ENCODE measurements at regions not wholly inside any gene's neighbourhood (a gene's known extent, or its start where the extent isn't known, plus 50 kb on each side); places are given as distances from the start of the nearest gene placed in this dataset.

DNA sequence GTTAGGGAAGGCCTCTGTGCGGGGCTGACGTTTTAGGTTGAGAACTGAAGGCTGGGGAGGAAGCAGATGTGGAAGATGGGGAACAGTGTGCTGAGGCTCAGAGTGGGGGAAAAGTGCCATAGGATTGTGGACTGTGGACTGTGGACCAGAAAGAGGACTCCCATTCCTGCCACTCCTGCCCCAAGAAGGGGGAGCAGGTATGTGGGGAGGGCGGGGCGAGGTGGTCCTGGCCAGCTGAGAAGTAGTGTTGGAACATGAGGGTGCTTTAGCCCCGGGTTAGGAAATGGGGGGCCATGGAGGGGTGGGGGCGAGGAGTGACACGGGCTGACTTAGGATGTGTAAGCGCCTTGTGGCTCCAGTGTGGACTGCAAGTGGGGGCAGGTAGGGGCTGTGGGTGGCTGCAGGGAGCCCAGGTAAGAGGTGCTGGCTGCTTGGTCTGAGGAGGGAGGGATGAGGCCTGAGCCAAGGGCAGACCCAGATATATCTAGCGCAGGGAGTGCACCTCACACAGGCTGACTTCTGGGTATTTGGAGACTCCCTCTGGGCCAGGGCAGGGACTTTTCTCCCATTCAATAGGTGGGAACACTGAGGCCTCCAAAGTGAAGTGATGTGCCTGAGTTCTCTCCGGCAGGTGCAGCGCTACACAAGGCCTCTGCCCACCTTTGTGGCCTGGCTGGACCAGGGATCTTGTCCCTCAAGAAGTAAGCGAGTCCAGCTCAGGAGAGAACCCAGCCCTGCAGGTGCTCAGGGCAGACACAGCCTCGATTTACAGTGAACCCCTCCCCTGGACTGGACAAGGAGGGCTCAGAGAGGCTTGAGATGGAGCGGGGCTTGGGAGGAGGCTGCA, 76.6 kb upstream of the TOX2 start:
- no peak overlapping the region for H3K4me3 ChIP-seq (ENCODE audit: low read length in 2 of 2)
- no peaks in the 10 kb centered on the region for H3K9me3 ChIP-seq (ENCODE audit: control insufficient read depth in 2 of 2, low read length in 2 of 2)
- H3K9ac ChIP-seq (ENCODE audit: low read depth in 1 of 2, low read length in 2 of 2): no peak overlapping the region
- no peaks in the 10 kb centered on the region for H3K4me1 ChIP-seq (ENCODE audit: control insufficient read depth in 2 of 2, insufficient read depth in 2 of 2, low read length in 2 of 2)
- no peaks in the 10 kb centered on the region for H3K27me3 ChIP-seq (ENCODE audit: control insufficient read depth in 2 of 2, insufficient read depth in 2 of 2, low read length in 2 of 2)
- no peaks in the 10 kb centered on the region for H3K36me3 ChIP-seq (ENCODE audit: control insufficient read depth in 2 of 2, insufficient read depth in 2 of 2, low read length in 2 of 2)
- H3K27ac ChIP-seq (ENCODE audit: low read depth in 2 of 2, low read length in 2 of 2): no peak overlapping the region

DNA sequence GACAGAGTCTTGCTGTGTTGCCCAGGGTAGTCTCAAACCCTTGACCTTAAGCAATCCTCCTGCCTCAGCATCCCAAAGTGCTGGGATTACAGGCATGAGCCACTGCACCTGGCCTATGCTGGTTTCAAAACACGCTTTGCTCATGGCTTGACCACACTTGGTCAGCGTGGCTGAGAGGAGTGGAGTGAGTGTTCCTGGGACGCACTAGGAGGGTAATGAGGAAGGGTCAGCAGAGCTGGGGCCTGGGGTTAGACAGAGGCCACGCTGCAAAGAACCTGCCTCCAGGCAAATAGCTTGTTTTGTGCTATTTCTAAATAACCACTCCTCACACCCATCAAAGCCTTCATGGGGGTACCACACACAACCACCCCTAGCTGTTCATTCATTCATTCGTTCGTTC, 77.9 kb upstream of the TOX2 start:
- H3K4me1 ChIP-seq (ENCODE audit: control insufficient read depth in 2 of 2, insufficient read depth in 2 of 2, low read length in 2 of 2): no peaks in the 10 kb centered on the region
- H3K4me3 ChIP-seq (ENCODE audit: low read length in 2 of 2): no peak overlapping the region
- no peak overlapping the region for H3K9ac ChIP-seq (ENCODE audit: low read depth in 1 of 2, low read length in 2 of 2)
- H3K27me3 ChIP-seq (ENCODE audit: control insufficient read depth in 2 of 2, insufficient read depth in 2 of 2, low read length in 2 of 2): no peaks in the 10 kb centered on the region
- H3K36me3 ChIP-seq (ENCODE audit: control insufficient read depth in 2 of 2, insufficient read depth in 2 of 2, low read length in 2 of 2): no peaks in the 10 kb centered on the region
- H3K9me3 ChIP-seq (ENCODE audit: control insufficient read depth in 2 of 2, low read length in 2 of 2): no peaks in the 10 kb centered on the region
- no peak overlapping the region for H3K27ac ChIP-seq (ENCODE audit: low read depth in 2 of 2, low read length in 2 of 2)

DNA sequence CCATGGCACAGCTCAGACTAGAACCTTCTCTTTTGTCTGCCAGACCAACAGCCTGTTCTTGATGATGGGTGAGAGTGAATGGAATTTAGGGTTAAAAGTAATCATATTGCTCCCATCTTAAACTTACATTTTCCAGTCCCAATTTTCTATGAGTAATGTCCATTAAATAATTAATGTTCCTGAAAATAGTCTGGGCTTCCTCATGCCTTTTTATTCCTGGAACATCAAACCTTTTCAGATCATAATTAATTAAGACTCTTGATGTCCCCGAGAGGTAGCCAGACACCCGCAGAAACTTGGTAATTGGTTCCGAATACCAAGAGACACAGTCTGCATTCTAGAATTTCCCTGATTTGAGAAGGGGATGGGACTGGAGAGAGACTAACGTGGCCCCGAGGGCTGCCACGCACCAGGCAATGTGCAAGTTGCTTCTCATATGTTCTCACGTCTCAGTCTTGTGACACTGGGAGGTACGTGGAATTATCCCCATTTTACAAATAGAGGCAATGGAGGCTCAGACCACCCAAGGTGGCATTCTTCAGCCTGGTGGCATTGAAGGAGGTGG, 78.6 kb upstream of the TOX2 start:
- no peaks in the 10 kb centered on the region for H3K9me3 ChIP-seq (ENCODE audit: control insufficient read depth in 2 of 2, low read length in 2 of 2)
- no peak overlapping the region for H3K9ac ChIP-seq (ENCODE audit: low read depth in 1 of 2, low read length in 2 of 2)
- H3K4me3 ChIP-seq (ENCODE audit: low read length in 2 of 2): no peak overlapping the region
- no peak overlapping the region for H3K27ac ChIP-seq (ENCODE audit: low read depth in 2 of 2, low read length in 2 of 2)
- no peaks in the 10 kb centered on the region for H3K27me3 ChIP-seq (ENCODE audit: control insufficient read depth in 2 of 2, insufficient read depth in 2 of 2, low read length in 2 of 2)
- no peaks in the 10 kb centered on the region for H3K36me3 ChIP-seq (ENCODE audit: control insufficient read depth in 2 of 2, insufficient read depth in 2 of 2, low read length in 2 of 2)
- no peaks in the 10 kb centered on the region for H3K4me1 ChIP-seq (ENCODE audit: control insufficient read depth in 2 of 2, insufficient read depth in 2 of 2, low read length in 2 of 2)

DNA sequence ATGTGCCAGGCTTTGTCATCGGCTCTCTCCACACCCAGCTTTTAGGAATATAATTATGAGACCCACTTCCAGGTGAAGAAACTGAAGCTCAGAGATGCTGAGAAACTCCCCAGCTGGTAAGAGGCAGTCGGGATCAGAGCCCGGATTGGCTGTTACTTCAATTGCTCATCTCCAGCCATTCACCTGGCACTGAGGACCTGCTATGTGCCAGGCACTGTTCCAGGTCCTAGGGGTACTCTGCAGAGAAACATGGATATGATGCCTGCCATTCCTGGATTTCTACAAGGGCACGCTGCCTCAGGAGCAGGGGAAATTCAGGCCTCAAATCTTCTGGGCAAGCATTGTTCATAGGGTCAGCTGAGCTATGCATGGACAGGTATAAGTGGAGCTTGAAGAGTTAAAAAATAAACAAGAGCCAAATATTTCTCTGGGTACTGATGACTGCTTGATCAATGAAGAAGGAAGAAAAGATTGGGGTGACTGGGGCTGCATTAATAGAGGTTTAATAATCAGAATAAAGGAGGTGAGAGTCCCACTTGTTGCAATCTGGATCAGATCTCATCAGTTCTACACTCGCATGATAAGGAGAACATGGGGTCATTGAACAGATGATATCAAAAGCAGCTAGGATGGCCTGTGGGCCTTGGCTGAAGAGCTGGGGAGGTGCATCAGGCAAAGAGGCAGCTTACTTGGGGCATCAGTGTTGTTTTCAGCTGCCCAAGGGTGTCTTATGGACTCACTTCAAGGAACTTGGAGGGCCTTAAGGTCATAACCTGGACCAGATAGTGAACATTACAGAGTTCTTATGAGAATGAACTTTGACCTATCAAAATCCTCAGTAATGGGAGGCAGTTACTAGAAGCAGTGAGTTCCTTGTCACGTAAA, 80.9 kb upstream of the TOX2 start:
- no peak overlapping the region for H3K9ac ChIP-seq (ENCODE audit: low read depth in 1 of 2, low read length in 2 of 2)
- no peaks in the 10 kb centered on the region for H3K36me3 ChIP-seq (ENCODE audit: control insufficient read depth in 2 of 2, insufficient read depth in 2 of 2, low read length in 2 of 2)
- H3K4me3 ChIP-seq (ENCODE audit: low read length in 2 of 2): no peak overlapping the region
- no peaks in the 10 kb centered on the region for H3K9me3 ChIP-seq (ENCODE audit: control insufficient read depth in 2 of 2, low read length in 2 of 2)
- no peaks in the 10 kb centered on the region for H3K4me1 ChIP-seq (ENCODE audit: control insufficient read depth in 2 of 2, insufficient read depth in 2 of 2, low read length in 2 of 2)
- no peak overlapping the region for H3K27ac ChIP-seq (ENCODE audit: low read depth in 2 of 2, low read length in 2 of 2)
- H3K27me3 ChIP-seq (ENCODE audit: control insufficient read depth in 2 of 2, insufficient read depth in 2 of 2, low read length in 2 of 2): no peaks in the 10 kb centered on the region

DNA sequence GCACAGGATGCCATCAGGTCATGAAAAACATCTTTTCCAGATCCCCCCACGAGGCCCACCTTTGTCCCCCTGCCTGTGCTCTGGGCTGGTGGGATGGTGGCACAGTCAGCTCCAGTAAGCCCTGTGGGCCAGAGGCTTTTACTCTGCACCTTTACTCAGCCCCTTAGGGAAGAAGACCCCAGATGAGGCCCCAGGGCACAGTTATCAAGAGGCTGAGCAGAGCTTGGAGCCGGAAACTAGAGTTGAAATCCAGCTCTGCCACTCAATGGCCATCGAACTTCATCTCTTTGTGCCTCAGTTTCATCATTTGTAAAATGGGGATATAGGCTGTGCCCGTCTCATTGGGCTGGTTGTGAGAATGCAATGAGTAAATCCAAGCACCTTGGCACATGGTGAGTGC, 81.7 kb upstream of the TOX2 start:
- Histone ChIP-seq H3K27ac (ENCODE audit: low read depth in 2 of 2, low read length in 2 of 2) (no peak overlapping the region), H3K36me3 (ENCODE audit: control insufficient read depth in 2 of 2, insufficient read depth in 2 of 2, low read length in 2 of 2) (no peaks in the 10 kb centered on the region), H3K27me3 (ENCODE audit: control insufficient read depth in 2 of 2, insufficient read depth in 2 of 2, low read length in 2 of 2) (no peaks in the 10 kb centered on the region), H3K9ac (ENCODE audit: low read depth in 1 of 2, low read length in 2 of 2) (no peak overlapping the region), H3K4me1 (ENCODE audit: control insufficient read depth in 2 of 2, insufficient read depth in 2 of 2, low read length in 2 of 2) (no peaks in the 10 kb centered on the region), H3K9me3 (ENCODE audit: control insufficient read depth in 2 of 2, low read length in 2 of 2) (no peaks in the 10 kb centered on the region), H3K4me3 (ENCODE audit: low read length in 2 of 2) (no peak overlapping the region)

DNA sequence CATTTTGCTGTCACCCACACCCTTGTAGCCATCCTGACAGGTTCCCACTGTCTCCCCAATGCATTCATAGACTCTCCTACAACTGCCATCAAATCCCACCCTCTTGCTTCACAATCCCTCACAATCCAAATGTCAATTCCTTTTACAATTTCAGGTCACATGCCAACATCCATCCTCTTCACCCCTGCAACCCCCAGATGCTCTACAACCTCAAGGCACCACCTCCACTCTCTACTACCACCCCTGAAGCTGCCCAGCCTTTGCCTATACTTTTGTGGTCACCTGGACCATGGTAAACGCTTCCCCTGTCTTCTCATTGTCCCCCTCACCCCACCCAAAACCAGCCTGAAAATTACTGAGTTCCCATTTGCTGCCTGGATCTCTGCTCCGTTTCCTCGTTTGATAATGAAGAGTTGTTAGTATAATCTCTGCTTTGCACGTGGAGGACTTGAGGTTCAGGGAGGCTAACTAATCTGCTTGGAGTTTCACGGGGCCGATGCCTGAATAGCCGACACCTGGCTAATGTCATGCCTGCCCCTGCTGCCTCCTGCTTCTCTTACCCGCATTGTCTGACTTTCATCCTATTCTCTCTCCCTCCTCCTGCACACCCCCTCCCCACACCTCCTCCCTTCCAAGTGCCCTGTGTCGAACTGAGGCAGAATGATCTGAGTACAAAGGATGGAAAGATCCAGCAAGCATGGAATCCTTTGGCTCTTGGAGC, 82.4 kb upstream of the TOX2 start:
- Histone ChIP-seq H3K9me3 (ENCODE audit: control insufficient read depth in 2 of 2, low read length in 2 of 2) (no peaks in the 10 kb centered on the region), H3K9ac (ENCODE audit: low read depth in 1 of 2, low read length in 2 of 2) (no peak overlapping the region), H3K27ac (ENCODE audit: low read depth in 2 of 2, low read length in 2 of 2) (no peak overlapping the region), H3K36me3 (ENCODE audit: control insufficient read depth in 2 of 2, insufficient read depth in 2 of 2, low read length in 2 of 2) (no peaks in the 10 kb centered on the region), H3K4me1 (ENCODE audit: control insufficient read depth in 2 of 2, insufficient read depth in 2 of 2, low read length in 2 of 2) (no peaks in the 10 kb centered on the region), H3K4me3 (ENCODE audit: low read length in 2 of 2) (no peak overlapping the region), H3K27me3 (ENCODE audit: control insufficient read depth in 2 of 2, insufficient read depth in 2 of 2, low read length in 2 of 2) (no peaks in the 10 kb centered on the region)

DNA sequence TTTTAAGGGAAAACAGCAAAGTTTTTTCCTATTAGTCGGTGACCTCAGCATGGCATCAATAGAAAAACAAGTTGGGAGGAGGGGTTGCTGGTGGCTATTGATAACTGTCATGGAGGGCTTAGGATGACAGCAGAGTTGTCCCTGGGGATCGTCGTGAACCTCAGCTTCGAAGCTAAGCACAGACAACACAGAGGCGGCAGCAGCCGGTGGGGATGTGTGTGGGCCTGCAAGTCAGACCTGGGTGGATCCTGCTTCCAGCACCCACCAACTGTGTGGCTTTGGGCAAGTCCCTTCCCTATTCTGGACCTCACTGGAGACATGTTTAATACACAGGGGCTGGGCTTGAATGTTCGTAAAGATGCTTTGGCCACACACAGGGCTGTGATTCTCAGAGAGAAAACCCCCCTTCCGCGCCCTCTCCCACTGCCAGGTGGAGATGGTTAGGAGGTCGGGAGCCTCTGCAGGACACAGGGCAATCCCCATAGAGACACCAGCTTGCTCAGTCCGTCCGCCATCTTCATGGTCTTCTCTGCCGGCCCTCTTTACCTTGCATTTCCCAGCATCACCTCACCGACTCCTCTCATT, 83.1 kb upstream of the TOX2 start:
- no peak overlapping the region for H3K9ac ChIP-seq (ENCODE audit: low read depth in 1 of 2, low read length in 2 of 2)
- H3K27ac ChIP-seq (ENCODE audit: low read depth in 2 of 2, low read length in 2 of 2): no peak overlapping the region
- no peaks in the 10 kb centered on the region for H3K27me3 ChIP-seq (ENCODE audit: control insufficient read depth in 2 of 2, insufficient read depth in 2 of 2, low read length in 2 of 2)
- H3K9me3 ChIP-seq (ENCODE audit: control insufficient read depth in 2 of 2, low read length in 2 of 2): no peaks in the 10 kb centered on the region
- H3K36me3 ChIP-seq (ENCODE audit: control insufficient read depth in 2 of 2, insufficient read depth in 2 of 2, low read length in 2 of 2): no peaks in the 10 kb centered on the region
- H3K4me3 ChIP-seq (ENCODE audit: low read length in 2 of 2): no peak overlapping the region
- H3K4me1 ChIP-seq (ENCODE audit: control insufficient read depth in 2 of 2, insufficient read depth in 2 of 2, low read length in 2 of 2): no peaks in the 10 kb centered on the region

DNA sequence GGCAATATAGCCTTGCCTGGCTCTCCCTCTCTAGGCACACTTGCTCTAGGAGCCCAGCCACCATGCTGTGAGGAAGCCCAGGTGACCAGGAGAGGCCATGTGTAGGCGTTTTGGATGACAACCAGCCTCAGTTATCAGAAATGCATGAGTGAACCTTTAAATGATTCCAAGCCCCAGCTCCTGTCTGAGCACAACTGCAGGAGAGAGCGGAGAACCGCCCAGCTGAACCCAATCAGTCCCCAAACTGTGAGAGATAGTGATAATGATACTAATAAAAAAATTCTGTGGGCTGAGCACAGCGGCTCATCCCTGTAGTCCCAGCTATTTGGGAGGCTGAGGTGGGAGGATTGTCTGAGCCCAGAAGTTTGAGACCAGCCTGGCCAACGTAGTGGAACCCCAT, 83.8 kb upstream of the TOX2 start:
- Histone ChIP-seq H3K27me3 (ENCODE audit: control insufficient read depth in 2 of 2, insufficient read depth in 2 of 2, low read length in 2 of 2) (no peaks in the 10 kb centered on the region), H3K9ac (ENCODE audit: low read depth in 1 of 2, low read length in 2 of 2) (no peak overlapping the region), H3K4me3 (ENCODE audit: low read length in 2 of 2) (no peak overlapping the region), H3K36me3 (ENCODE audit: control insufficient read depth in 2 of 2, insufficient read depth in 2 of 2, low read length in 2 of 2) (no peaks in the 10 kb centered on the region), H3K9me3 (ENCODE audit: control insufficient read depth in 2 of 2, low read length in 2 of 2) (no peaks in the 10 kb centered on the region), H3K27ac (ENCODE audit: low read depth in 2 of 2, low read length in 2 of 2) (no peak overlapping the region), H3K4me1 (ENCODE audit: control insufficient read depth in 2 of 2, insufficient read depth in 2 of 2, low read length in 2 of 2) (no peaks in the 10 kb centered on the region)

DNA sequence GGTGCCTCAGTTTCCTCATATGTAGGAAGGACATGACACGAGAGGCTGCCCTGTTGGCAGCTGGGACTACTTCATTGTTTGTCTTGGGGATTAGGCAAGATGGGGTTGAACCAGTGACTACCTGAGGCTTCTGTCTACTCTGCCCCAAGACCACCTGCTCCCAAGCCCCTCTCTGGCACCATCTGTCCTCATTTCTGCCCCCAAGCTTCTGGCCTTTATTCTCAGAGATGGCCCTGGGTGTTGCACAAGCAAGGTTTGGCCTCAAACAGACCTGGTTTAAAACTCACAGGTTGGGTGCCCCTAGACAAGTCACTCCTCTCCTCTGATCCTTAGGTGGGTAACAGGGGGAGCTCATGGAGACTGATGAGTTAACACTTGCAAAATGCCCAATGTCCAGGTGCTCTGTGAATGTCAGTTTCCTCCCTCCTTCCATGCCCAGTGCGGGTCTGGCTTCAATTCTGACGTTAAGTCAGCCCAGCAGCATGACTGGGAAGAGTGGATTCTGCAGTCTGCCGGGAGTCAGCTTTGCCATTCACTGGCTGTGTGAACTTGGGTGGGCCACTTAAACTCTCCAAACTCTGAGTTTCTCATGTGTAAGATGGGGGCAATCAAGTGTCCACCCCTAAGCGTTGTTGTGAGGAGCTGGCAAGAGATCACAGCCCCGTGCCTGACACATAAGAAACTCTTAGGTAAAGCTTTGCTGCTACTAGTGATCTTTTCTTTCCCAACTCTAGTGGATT, 84.5 kb upstream of the TOX2 start:
- Histone ChIP-seq H3K4me1 (ENCODE audit: control insufficient read depth in 2 of 2, insufficient read depth in 2 of 2, low read length in 2 of 2) (no peaks in the 10 kb centered on the region), H3K27me3 (ENCODE audit: control insufficient read depth in 2 of 2, insufficient read depth in 2 of 2, low read length in 2 of 2) (no peaks in the 10 kb centered on the region), H3K36me3 (ENCODE audit: control insufficient read depth in 2 of 2, insufficient read depth in 2 of 2, low read length in 2 of 2) (no peaks in the 10 kb centered on the region), H3K9ac (ENCODE audit: low read depth in 1 of 2, low read length in 2 of 2) (no peak overlapping the region), H3K27ac (ENCODE audit: low read depth in 2 of 2, low read length in 2 of 2) (no peak overlapping the region), H3K9me3 (ENCODE audit: control insufficient read depth in 2 of 2, low read length in 2 of 2) (no peaks in the 10 kb centered on the region), H3K4me3 (ENCODE audit: low read length in 2 of 2) (no peak overlapping the region)

Measured in mucosa of rectum (tissue), 2 donors.